MCF 10A (cell line): ENCODE measurements at regions not wholly inside any gene's neighbourhood (a gene's known extent, or its start where the extent isn't known, plus 50 kb on each side); places are given as distances from the start of the nearest gene placed in this dataset.

Experiments used
- BruUV-seq: library from RNA; stranded (reverse); fragments of 400-500 nt; replicated peaks from 2 replicates; lab custom pipeline; 2021; lab: Mats Ljungman, UMichigan
- CTCF ChIA-PET: fragments of 300-600 bp; sonication (Branson Sonifier 250); formaldehyde crosslinking; extraction: SDS; loops from one replicate; lab custom pipeline; 2021; ENCODE audit warnings: antibody characterized with exemption, inconsistent platforms; lab: Yijun Ruan, JAX
- POLR2A ChIA-PET: fragments of 300-600, 350-650 bp; sonication (Branson Sonifier 250); formaldehyde crosslinking; extraction: SDS; loops from one replicate; lab custom pipeline; 2020; ENCODE audit warnings: antibody characterized with exemption, inconsistent platforms; lab: Yijun Ruan, JAX
- DNase-seq: peaks from one replicate; pipeline ENCODE4 v3.0.0-alpha.2; 2018; ENCODE audit not compliant: unreplicated experiment
- H3K27ac Mint-ChIP-seq: one replicate; pipeline ENCODE4 v1.8.0; 2022; ENCODE audit warnings: mild to moderate bottlenecking, low read depth, mixed read lengths; ENCODE audit not compliant: unreplicated experiment
- H3K27me3 Mint-ChIP-seq: one replicate; pipeline ENCODE4 v1.8.0; 2022; ENCODE audit warnings: mixed read lengths; ENCODE audit not compliant: insufficient read depth, unreplicated experiment
- H3K36me3 Mint-ChIP-seq: one replicate; pipeline ENCODE4 v1.8.0; 2022; ENCODE audit warnings: mild to moderate bottlenecking, moderate library complexity, mixed read lengths; ENCODE audit not compliant: insufficient read depth, unreplicated experiment
- H3K4me1 Mint-ChIP-seq: one replicate; pipeline ENCODE4 v1.8.0; 2022; ENCODE audit warnings: mixed read lengths; ENCODE audit not compliant: insufficient read depth, unreplicated experiment
- H3K4me3 Mint-ChIP-seq: one replicate; pipeline ENCODE4 v1.8.0; 2022; ENCODE audit warnings: mild to moderate bottlenecking, moderate library complexity, mixed read lengths; ENCODE audit not compliant: unreplicated experiment
- H3K9me3 Mint-ChIP-seq: one replicate; pipeline ENCODE4 v1.8.0; 2022; ENCODE audit warnings: mixed read lengths; ENCODE audit not compliant: unreplicated experiment
- intact Hi-C: fragments of 100-400 bp; cut with micrococcal nuclease; formaldehyde crosslinking; loops from 2 replicates; pipeline ENCODE4 v1.14.1; 2022
- TF ChIP-seq, protein P1 (sequence below): fragments of 200-600 bp; IDR thresholded peaks from one replicate; pipeline ENCODE4 v1.8.0; 2022; ENCODE audit warnings: antibody characterized with exemption, mild to moderate bottlenecking; ENCODE audit not compliant: unreplicated experiment

DNA sequence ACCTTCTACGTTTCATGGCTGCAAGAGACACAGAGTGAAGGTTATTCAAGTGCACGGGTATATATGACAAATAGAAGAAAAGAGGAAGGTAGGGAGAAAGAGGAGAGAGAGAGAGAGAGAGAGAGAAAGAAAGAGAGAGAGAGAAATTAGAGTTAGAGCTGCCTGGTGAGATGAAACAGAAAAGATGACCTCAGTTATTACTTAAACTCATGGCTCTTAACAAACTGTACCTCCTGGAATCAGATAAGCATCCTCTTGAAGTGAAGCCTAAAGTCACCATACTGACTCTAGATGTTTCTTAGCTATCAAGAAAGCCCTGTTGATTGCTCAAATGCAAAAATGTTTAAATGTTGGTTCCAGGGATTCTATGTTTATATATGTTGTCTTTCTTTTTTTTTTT is 597.7 kb upstream of the ZP4 start:
- POLR2A ChIA-PET = no interaction called here
- BruUV-seq = no TSS peak
- CTCF ChIA-PET = interaction anchor here (0.7 kb wide), 1 partner anchor 74 kb away, joined by 3 read pairs; no protein-coding TSS in a partner anchor
- Mint-ChIP-seq H3K4me1 (peaks cover 30% of the 10 kb centered on the region), H3K36me3 (no peaks in the 10 kb centered on the region), H3K27ac (no peak overlapping the region), H3K27me3 (no peaks in the 10 kb centered on the region), H3K4me3 (no peak overlapping the region), H3K9me3 (peaks cover 7% of the 10 kb centered on the region)
- intact Hi-C loops = no loop called here
- TF ChIP-seq, protein P1, sequence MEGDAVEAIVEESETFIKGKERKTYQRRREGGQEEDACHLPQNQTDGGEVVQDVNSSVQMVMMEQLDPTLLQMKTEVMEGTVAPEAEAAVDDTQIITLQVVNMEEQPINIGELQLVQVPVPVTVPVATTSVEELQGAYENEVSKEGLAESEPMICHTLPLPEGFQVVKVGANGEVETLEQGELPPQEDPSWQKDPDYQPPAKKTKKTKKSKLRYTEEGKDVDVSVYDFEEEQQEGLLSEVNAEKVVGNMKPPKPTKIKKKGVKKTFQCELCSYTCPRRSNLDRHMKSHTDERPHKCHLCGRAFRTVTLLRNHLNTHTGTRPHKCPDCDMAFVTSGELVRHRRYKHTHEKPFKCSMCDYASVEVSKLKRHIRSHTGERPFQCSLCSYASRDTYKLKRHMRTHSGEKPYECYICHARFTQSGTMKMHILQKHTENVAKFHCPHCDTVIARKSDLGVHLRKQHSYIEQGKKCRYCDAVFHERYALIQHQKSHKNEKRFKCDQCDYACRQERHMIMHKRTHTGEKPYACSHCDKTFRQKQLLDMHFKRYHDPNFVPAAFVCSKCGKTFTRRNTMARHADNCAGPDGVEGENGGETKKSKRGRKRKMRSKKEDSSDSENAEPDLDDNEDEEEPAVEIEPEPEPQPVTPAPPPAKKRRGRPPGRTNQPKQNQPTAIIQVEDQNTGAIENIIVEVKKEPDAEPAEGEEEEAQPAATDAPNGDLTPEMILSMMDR = no peak
- no peak for DNase-seq

DNA sequence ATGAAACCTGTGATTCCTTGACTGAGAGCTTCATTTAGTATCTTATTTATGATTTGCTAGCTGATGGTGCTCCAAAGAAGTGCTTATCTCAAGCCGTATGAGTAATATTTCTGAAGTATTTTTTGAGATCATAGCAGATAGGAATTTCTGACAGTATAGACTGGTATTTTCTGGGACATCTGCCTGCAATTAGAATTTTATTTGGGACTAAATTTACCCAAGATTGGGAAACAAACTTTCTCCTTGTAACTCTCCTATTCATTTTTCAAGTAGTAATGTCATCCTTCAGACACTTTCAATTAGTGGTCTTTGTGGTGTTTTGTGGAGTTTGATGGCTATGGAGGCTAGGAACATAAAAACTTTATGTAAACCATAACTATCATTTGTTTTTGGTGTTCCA is 597.2 kb upstream of the ZP4 start:
- ChIA-PET CTCF (no interaction called here), POLR2A (no interaction called here)
- H3K27ac Mint-ChIP-seq = no peak overlapping the region
- H3K4me1 Mint-ChIP-seq = peaks cover 30% of the 10 kb centered on the region
- no peaks in the 10 kb centered on the region for H3K27me3 Mint-ChIP-seq
- intact Hi-C loops = no loop called here
- BruUV-seq = no TSS peak
- H3K4me3 Mint-ChIP-seq = no peak overlapping the region
- no peak for DNase-seq
- no peaks in the 10 kb centered on the region for H3K36me3 Mint-ChIP-seq
- H3K9me3 Mint-ChIP-seq = peaks cover 7% of the 10 kb centered on the region
- TF ChIP-seq, protein P1 = no peak

DNA sequence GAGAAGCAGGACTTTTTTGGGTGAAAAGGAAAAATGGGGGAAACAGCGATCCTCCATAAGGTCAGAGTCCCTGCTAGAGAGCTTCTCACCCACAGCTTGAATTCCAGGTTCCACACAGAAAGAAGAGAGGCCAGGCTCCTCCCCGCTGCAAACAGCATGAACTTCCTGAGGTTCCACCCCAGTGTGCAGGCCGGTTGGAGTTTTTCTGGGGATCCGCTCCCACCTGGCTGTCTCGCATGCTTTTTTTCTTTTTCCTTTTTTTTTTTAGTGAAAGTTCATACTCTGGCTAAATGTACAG is 595.1 kb upstream of the ZP4 start:
- Mint-ChIP-seq H3K36me3 (no peaks in the 10 kb centered on the region), H3K9me3 (no peaks in the 10 kb centered on the region), H3K27me3 (no peaks in the 10 kb centered on the region), H3K4me3 (no peak overlapping the region), H3K27ac (peak overlapping the region; percentile 5), H3K4me1 (peaks cover 30% of the 10 kb centered on the region)
- TF ChIP-seq, protein P1 = no peak
- POLR2A ChIA-PET = no interaction called here
- intact Hi-C loops = no loop called here
- BruUV-seq = no TSS peak
- no peak for DNase-seq
- CTCF ChIA-PET = interaction anchor here (0.7 to 1.0 kb wide), 5 partner anchors 10 to 1411 kb away, joined by 3 to 5 read pairs (median 4); no protein-coding TSS in a partner anchor

DNA sequence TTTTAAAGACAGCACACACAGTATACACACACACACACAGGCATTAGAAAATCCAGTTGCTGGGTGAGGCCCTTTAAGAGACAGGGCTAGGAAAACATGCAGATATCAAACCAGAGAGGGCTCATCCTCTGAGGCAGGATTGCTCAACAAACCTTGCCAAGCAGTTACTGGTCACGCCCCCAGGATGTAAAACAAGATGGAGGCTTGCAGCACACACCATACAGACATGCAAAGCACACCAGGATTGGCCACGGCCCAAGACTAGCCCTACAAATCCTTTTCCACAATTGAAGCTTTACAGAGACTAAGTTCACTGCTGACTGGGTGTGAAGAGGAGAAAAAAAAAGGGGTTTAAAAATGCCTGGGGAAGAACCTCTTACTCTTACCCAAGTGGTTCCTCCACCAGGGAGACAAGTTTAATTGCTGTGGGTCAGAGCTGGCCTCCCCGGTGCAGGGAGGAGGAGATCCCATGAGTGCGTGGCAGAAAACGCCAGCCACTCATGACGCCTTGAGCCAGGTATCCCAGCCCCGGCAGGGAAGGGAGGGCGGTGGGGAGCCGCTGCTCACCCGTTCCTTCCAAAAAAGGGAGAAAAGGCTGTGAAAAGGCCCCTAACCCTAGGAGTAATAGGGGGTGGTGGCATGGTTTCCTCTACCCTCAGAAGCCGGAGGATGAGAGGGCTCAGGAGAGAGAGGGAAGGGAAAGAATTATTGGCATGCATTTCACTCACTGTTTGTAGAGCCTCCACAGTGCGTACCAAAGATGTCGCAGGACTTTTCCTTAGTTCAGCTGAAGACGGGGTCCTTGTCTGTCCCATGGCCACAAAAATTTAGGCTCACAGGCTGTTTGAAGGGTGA is 594.6 kb upstream of the ZP4 start:
- DNase-seq = peak; percentile 64
- BruUV-seq = no TSS peak
- TF ChIP-seq, protein P1 = no peak
- no peaks in the 10 kb centered on the region for H3K9me3 Mint-ChIP-seq
- H3K27ac Mint-ChIP-seq = peak overlapping the region; percentile 5
- CTCF ChIA-PET = interaction anchor here (0.6 to 1.0 kb wide), 7 partner anchors 9 to 1442 kb away, joined by 3 to 5 read pairs (median 3); no protein-coding TSS in a partner anchor
- no peaks in the 10 kb centered on the region for H3K36me3 Mint-ChIP-seq
- H3K4me1 Mint-ChIP-seq = peaks cover 30% of the 10 kb centered on the region
- H3K4me3 Mint-ChIP-seq = no peak overlapping the region
- POLR2A ChIA-PET = interaction anchor here (0.6 kb wide), 1 partner anchor 91 kb away, joined by 3 read pairs; no protein-coding TSS in a partner anchor
- intact Hi-C loops = no loop called here
- H3K27me3 Mint-ChIP-seq = no peaks in the 10 kb centered on the region
